Activated T-cell treated with anti-CD3 and anti-CD28 coated beads, Interleukin-2, amount 50 U/mL, for 4 hours (primary cell): ENCODE measurements at regions not wholly inside any gene's neighbourhood (a gene's known extent, or its start where the extent isn't known, plus 50 kb on each side); places are given as distances from the start of the nearest gene placed in this dataset.
"Not testable (repeated sequence)": the region's sequence is repeated elsewhere in the genome, so short reads cannot be mapped to it uniquely, and the experiment has no call there.

Experiments
- ATAC-seq, 2 donors: fragments of 200-7000 bp; cut with Tn5 transposase; one replicate each; pipeline ENCODE4 v1.10.0; 2021
- DNase-seq: peaks from one replicate; pipeline ENCODE4 v3.0.0-alpha.2; 2020
- H3K27me3 Mint-ChIP-seq: one replicate; pipeline ENCODE4 v1.8.0; 2021; ENCODE audit warnings: low read depth, mixed read lengths
- H3K36me3 Mint-ChIP-seq: one replicate; pipeline ENCODE4 v1.8.0; 2022; ENCODE audit warnings: mixed read lengths; ENCODE audit not compliant: insufficient read depth
- H3K4me1 Mint-ChIP-seq: one replicate; pipeline ENCODE4 v1.8.0; 2021; ENCODE audit warnings: low read depth, mixed read lengths
- H3K4me3 Mint-ChIP-seq: one replicate; pipeline ENCODE4 v1.8.0; 2021; ENCODE audit warnings: mild to moderate bottlenecking, moderate library complexity, mixed read lengths
- H3K9me3 Mint-ChIP-seq: one replicate; pipeline ENCODE4 v1.8.0; 2021; ENCODE audit warnings: mixed read lengths

DNA sequence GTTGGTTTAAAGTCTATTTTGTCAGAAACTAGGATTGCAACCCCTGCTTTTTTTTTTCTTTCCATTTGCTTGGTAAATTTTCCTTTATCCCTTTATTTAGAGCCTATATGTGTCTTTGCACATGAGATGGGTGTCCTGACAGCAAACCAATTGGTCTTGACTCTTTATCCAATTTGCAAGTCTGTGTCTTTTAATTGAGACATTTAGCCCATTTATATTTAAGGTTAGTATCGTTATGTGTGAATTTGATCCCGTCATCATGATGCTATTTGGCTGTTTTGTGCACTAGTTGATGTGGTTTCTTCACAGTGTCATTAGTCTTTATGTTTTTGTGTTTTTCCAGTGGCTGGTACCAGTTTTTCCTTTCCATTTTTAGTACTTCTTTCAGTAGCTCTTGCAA lies 127.7 kb upstream of the ZNF267 start:
- H3K36me3 Mint-ChIP-seq, result peaks cover 87% of the 10 kb centered on the region
- H3K4me1 Mint-ChIP-seq, result peaks cover 2% of the 10 kb centered on the region
- no peak overlapping the region for H3K4me3 Mint-ChIP-seq
- H3K9me3 Mint-ChIP-seq, result peaks cover 77% of the 10 kb centered on the region
- DNase-seq (no peak), ATAC-seq (no peak)
- no peaks in the 10 kb centered on the region for H3K27me3 Mint-ChIP-seq

- ATAC-seq, result no peak
- H3K36me3 Mint-ChIP-seq, result peaks cover 74% of the 10 kb centered on the region
- H3K9me3 Mint-ChIP-seq, result peaks cover 65% of the 10 kb centered on the region
- DNase-seq, result no peak
- no peaks in the 10 kb centered on the region for H3K27me3 Mint-ChIP-seq
- no peaks in the 10 kb centered on the region for H3K4me1 Mint-ChIP-seq
- H3K4me3 Mint-ChIP-seq, result no peak overlapping the region
Measured at GRCh38 chr16:31754998-31755615, 118.5 kb upstream of the ZNF267 start.

DNA sequence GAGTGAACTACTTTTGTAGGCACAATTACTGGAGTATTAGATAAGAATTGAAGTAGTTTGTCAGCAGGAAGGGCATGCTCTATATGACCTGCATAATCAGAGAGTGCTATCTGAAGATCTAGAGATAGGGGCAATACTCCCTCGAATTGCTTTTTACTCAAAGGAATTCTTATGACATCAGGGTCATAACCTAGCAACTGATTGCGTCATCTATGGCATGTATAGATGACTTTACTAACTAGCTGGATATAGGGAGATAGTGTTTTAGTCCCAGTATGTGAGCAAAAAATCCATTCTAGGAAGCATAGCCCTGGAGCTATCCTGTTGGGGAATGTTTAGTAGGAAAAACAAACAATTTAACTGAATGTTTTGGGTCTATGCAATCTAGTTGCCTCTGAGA lies 109.5 kb upstream of the ZNF267 start:
- ATAC-seq (no peak), DNase-seq (no peak)
- Mint-ChIP-seq H3K4me1 (no peaks in the 10 kb centered on the region), H3K36me3 (peaks cover 20% of the 10 kb centered on the region), H3K9me3 (peaks cover 57% of the 10 kb centered on the region), H3K4me3 (no peak overlapping the region), H3K27me3 (no peaks in the 10 kb centered on the region)

GRCh38 chr16:31767267-31767666 lies 106.3 kb upstream of the ZNF267 start:
- ATAC-seq (no peak), DNase-seq (no peak)
- Mint-ChIP-seq H3K36me3 (peaks cover 11% of the 10 kb centered on the region), H3K4me3 (no peak overlapping the region), H3K4me1 (no peaks in the 10 kb centered on the region), H3K9me3 (peaks cover 56% of the 10 kb centered on the region), H3K27me3 (no peaks in the 10 kb centered on the region)

GRCh38 chr16:31780342-31780741 lies 93.3 kb upstream of the ZNF267 start:
- DNase-seq (no peak), ATAC-seq (no peak)
- H3K4me1 Mint-ChIP-seq, result no peaks in the 10 kb centered on the region
- H3K4me3 Mint-ChIP-seq, result no peak overlapping the region
- H3K27me3 Mint-ChIP-seq, result no peaks in the 10 kb centered on the region
- H3K9me3 Mint-ChIP-seq, result peaks cover 68% of the 10 kb centered on the region
- peaks cover 6% of the 10 kb centered on the region for H3K36me3 Mint-ChIP-seq

GRCh38 chr16:31785126-31785525 lies 88.5 kb upstream of the ZNF267 start:
- no peak for ATAC-seq
- no peaks in the 10 kb centered on the region for H3K27me3 Mint-ChIP-seq
- peaks cover 58% of the 10 kb centered on the region for H3K9me3 Mint-ChIP-seq
- DNase-seq, result no peak
- no peaks in the 10 kb centered on the region for H3K4me1 Mint-ChIP-seq
- H3K4me3 Mint-ChIP-seq, result no peak overlapping the region
- peaks cover 4% of the 10 kb centered on the region for H3K36me3 Mint-ChIP-seq

DNA sequence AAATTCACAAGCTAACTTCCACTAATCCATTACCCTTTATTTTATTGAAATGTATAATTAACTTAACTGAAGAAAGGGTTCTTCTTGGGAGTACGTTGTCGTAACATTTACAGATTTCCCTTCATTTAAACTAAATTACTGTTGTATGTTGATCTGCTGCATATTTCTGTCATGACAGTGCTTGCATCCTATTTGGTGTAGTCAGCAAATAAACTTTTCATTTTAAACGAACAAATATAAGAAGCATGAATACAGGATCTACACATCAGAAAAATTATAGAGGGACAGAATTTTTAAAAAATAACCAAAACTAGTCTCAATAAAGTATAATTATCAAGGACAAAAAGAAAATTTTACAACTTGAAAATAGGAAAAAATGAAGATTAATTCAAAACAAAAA lies 66.5 kb upstream of the ZNF267 start:
- Mint-ChIP-seq H3K36me3 (no peaks in the 10 kb centered on the region), H3K9me3 (no peaks in the 10 kb centered on the region), H3K4me1 (no peaks in the 10 kb centered on the region), H3K4me3 (no peak overlapping the region), H3K27me3 (peaks cover 7% of the 10 kb centered on the region)
- DNase-seq (no peak), ATAC-seq (no peak)

GRCh38 chr16:31810863-31811262 lies 62.7 kb upstream of the ZNF267 start:
- ATAC-seq, result no peak
- Mint-ChIP-seq H3K4me3 (no peak overlapping the region), H3K4me1 (no peaks in the 10 kb centered on the region)

DNA sequence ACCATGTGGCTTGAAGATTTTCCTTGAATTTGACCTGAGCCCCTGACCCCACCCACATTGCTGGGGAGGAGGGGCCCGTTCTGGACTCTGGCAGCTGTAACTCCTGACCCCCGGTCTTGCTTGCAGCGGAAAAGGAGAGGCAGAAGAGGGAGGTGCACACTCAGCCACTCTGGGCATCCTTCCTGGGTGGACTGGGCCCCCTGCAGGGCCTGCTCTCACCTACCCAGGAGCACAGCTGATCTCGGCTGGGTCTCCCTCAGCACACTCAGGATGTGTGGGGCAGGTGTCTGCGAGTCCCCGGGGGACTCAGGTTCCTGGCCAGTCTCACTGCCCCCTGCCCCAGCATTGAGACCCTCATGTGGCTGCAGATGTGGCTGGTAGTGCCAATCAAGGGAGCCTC lies 57.5 kb upstream of the ZNF267 start:
- H3K36me3 Mint-ChIP-seq, H3K4me3 Mint-ChIP-seq, H3K4me1 Mint-ChIP-seq, H3K9me3 Mint-ChIP-seq, DNase-seq, ATAC-seq: not testable (repeated sequence)
- peaks cover 24% of the 10 kb centered on the region for H3K27me3 Mint-ChIP-seq

More at GRCh38 chr16:31810863-31811262, 62.7 kb upstream of the ZNF267 start:
- H3K27me3 Mint-ChIP-seq, result peaks cover 12% of the 10 kb centered on the region
- H3K36me3 Mint-ChIP-seq, result no peaks in the 10 kb centered on the region
- no peak for DNase-seq
- no peaks in the 10 kb centered on the region for H3K9me3 Mint-ChIP-seq

DNA sequence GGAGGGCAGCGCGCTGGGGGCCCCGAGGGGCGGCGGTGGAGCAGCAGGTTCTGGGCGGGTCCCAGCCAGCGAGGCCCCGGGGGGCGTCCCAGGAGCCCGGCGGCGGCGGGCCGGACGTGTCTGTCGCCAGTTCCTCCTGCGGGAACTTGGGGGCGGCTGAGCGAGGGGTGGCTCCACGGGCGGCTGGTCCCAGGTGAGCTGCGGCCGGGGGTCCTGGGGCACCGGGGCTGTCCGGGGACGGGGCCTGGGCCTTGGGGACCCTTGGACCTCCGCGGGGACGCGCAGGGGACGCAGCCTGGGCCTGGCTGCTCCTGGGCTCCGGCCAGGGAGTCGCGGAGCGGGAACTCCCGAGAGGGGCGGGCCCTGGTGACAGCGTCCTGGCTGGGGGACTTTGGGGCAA lies 54.2 kb upstream of the ZNF267 start:
- Mint-ChIP-seq H3K9me3 (peaks cover 7% of the 10 kb centered on the region), H3K4me3 (no peak overlapping the region), H3K27me3 (peaks cover 35% of the 10 kb centered on the region), H3K4me1 (no peaks in the 10 kb centered on the region), H3K36me3 (no peaks in the 10 kb centered on the region)
- ATAC-seq (no peak), DNase-seq (no peak)

- Mint-ChIP-seq H3K9me3 (peaks cover 7% of the 10 kb centered on the region), H3K27me3 (peaks cover 40% of the 10 kb centered on the region), H3K4me3 (no peak overlapping the region), H3K36me3 (no peaks in the 10 kb centered on the region), H3K4me1 (no peaks in the 10 kb centered on the region)
- ATAC-seq, result no peak
- no peak for DNase-seq
Measured at GRCh38 chr16:31819948-31820347, 53.7 kb upstream of the ZNF267 start.
